GM12878 (cell line): ENCODE measurements at regions not wholly inside any gene's neighbourhood (a gene's known extent, or its start where the extent isn't known, plus 50 kb on each side); places are given as distances from the start of the nearest gene placed in this dataset.

Source experiments
- ATAC-seq: fragments of 200-7000 bp; cut with Tn5 transposase; 3 replicates; pipeline ENCODE4 v1.9.1; 2020; ENCODE audit warnings: mild to moderate bottlenecking, moderate library complexity
- BruUV-seq: library from RNA; stranded (reverse); fragments of 400-500 nt; replicated peaks from 2 replicates; lab custom pipeline; 2021; lab: Mats Ljungman, UMichigan
- CTCF ChIA-PET: fragments of 300-600 bp; sonication (Branson Sonifier 250); formaldehyde crosslinking; extraction: SDS; loops from one replicate; lab custom pipeline; 2021; ENCODE audit warnings: inconsistent platforms; lab: Yijun Ruan, JAX
- POLR2A ChIA-PET: fragments of 350-600 bp; formaldehyde crosslinking; extraction: SDS; loops from one replicate; lab custom pipeline; 2021; ENCODE audit warnings: inconsistent platforms; lab: Charles Lee
- RAD21 ChIA-PET: fragments of 300-600 bp; sonication (Branson Sonifier 250); formaldehyde crosslinking; loops from one replicate; lab custom pipeline; 2023; ENCODE audit warnings: antibody characterized with exemption; ENCODE audit not compliant: unreplicated experiment; lab: Charles Lee
- SMC1A ChIA-PET: fragments of 300-600 bp; sonication (Branson Sonifier 250); formaldehyde crosslinking; loops from one replicate; lab custom pipeline; 2023; ENCODE audit not compliant: unreplicated experiment, uncharacterized antibody; lab: Charles Lee
- DNase-seq: peaks from one replicate; pipeline ENCODE4 v3.0.0-alpha.2; 2011; ENCODE audit warnings: low read depth, low spot score
- FAIRE-seq: peaks from 3 replicates; lab custom pipeline; 2011; peaks lifted over from hg19 to GRCh38; lab: Jason Lieb, UNC
- H2AFZ ChIP-seq: 2 replicates; pipeline ENCODE4 v1.6.0; 2011; ENCODE audit warnings: low read depth, low read length, control low read depth; ENCODE audit not compliant: control insufficient read depth
- H3K27ac ChIP-seq: 2 replicates; pipeline ENCODE4 v1.5.1; 2011; ENCODE audit warnings: control low read depth; ENCODE audit not compliant: control insufficient read depth, insufficient read depth
- H3K27me3 ChIP-seq, 2 experiments: replicated peaks in 1 of 2; 2 replicates each; pipeline versions ENCODE4 v1.6.0 to v1.6.1; 2011; ENCODE audit warnings: low read length in 1 of 2; ENCODE audit not compliant: control insufficient read depth in 2 of 2, insufficient read depth in 2 of 2
- H3K36me3 ChIP-seq, 2 experiments: 2 replicates each; pipeline ENCODE4 v1.5.1; 2011; ENCODE audit warnings: low read length in 1 of 2; ENCODE audit not compliant: control insufficient read depth in 2 of 2, insufficient read depth in 2 of 2
- H3K4me1 ChIP-seq: 2 replicates; pipeline ENCODE4 v1.6.1; 2011; ENCODE audit warnings: mild to moderate bottlenecking, low read length, moderate library complexity, mixed read lengths; ENCODE audit not compliant: control insufficient read depth, insufficient read depth
- H3K4me2 ChIP-seq: 2 replicates; pipeline ENCODE4 v1.6.0; 2011; ENCODE audit warnings: control low read depth; ENCODE audit not compliant: control insufficient read depth, insufficient read depth
- H3K4me3 ChIP-seq: fragments of 200-600 bp; sonication (generic); 2 replicates; pipeline ENCODE4 v1.5.1; 2016
- H3K79me2 ChIP-seq: 2 replicates; pipeline ENCODE4 v1.6.0; 2011; ENCODE audit warnings: low read length; ENCODE audit not compliant: control insufficient read depth, insufficient read depth
- H3K9ac ChIP-seq: 2 replicates; pipeline ENCODE4 v1.8.0; 2011; ENCODE audit warnings: low read length, control low read depth, mixed read lengths; ENCODE audit not compliant: control insufficient read depth, insufficient read depth
- H3K9me3 ChIP-seq: replicated peaks from 3 replicates; pipeline ENCODE4 v1.5.1; 2011; ENCODE audit warnings: mild to moderate bottlenecking, low read length; ENCODE audit not compliant: control insufficient read depth, insufficient read depth
- H4K20me1 ChIP-seq: 2 replicates; pipeline ENCODE4 v1.6.0; 2011; ENCODE audit not compliant: control insufficient read depth, insufficient read depth
- BACH1 ChIP-seq: fragments of 450-650 bp; IDR thresholded peaks from 2 replicates; pipeline ENCODE4 v1.6.1; 2017; ENCODE audit warnings: mild to moderate bottlenecking, borderline replicate concordance
- BMI1 ChIP-seq: fragments of 450-650 bp; IDR thresholded peaks from 2 replicates; pipeline ENCODE4 v1.6.1; 2016; ENCODE audit warnings: mild to moderate bottlenecking, moderate library complexity, borderline replicate concordance
- CBFB ChIP-seq: IDR thresholded peaks from 2 replicates; pipeline ENCODE4 v1.6.1; 2016; ENCODE audit warnings: antibody characterized with exemption, low read depth
- CEBPB ChIP-seq, 2 experiments: fragments of 150-350 bp in 1 of 2; IDR thresholded peaks; 2 replicates each; pipeline ENCODE4 v1.6.1; 2012 to 2014; ENCODE audit warnings: low read depth in 2 of 2, low read length in 2 of 2, borderline replicate concordance in 1 of 2, inconsistent platforms in 1 of 2
- CHD4 ChIP-seq: fragments of 200-600 bp; sonication (generic); IDR thresholded peaks from 2 replicates; pipeline ENCODE4 v1.6.1; 2016; ENCODE audit warnings: mild to moderate bottlenecking
- CREB1 ChIP-seq: IDR thresholded peaks from 2 replicates; pipeline ENCODE4 v1.6.1; 2012; ENCODE audit warnings: low read depth, mild to moderate bottlenecking, inconsistent platforms
- HDAC6 ChIP-seq: fragments of 200-600 bp; sonication (generic); IDR thresholded peaks from one replicate; pipeline ENCODE4 v1.8.0; 2017; ENCODE audit warnings: antibody characterized with exemption; ENCODE audit not compliant: unreplicated experiment
- HDGF ChIP-seq: fragments of 450-650 bp; IDR thresholded peaks from 2 replicates; pipeline ENCODE4 v1.6.1; 2016; ENCODE audit warnings: antibody characterized with exemption
- IRF4 ChIP-seq: IDR thresholded peaks from 2 replicates; pipeline ENCODE4 v1.6.1; 2011; ENCODE audit warnings: low read depth, low read length
- KDM1A ChIP-seq: fragments of 200-600 bp; sonication (generic); IDR thresholded peaks from 2 replicates; pipeline ENCODE4 v1.6.1; 2016; ENCODE audit warnings: borderline replicate concordance
- RCOR1 ChIP-seq: conservative IDR thresholded peaks from 2 replicates; pipeline ENCODE4 v1.6.1; 2012; ENCODE audit warnings: low read depth, low read length, improper control_type of control experiment
- TCF3 ChIP-seq: IDR thresholded peaks from 2 replicates; pipeline ENCODE4 v1.6.1; 2012; ENCODE audit warnings: low read depth, mild to moderate bottlenecking, low read length, borderline replicate concordance; ENCODE audit not compliant: insufficient read depth
- WRNIP1 ChIP-seq: IDR thresholded peaks from 2 replicates; pipeline ENCODE4 v1.6.1; 2011; ENCODE audit warnings: low read depth, low read length, improper control_type of control experiment, borderline replicate concordance
- WGBS: methylation state at CpG from one replicate; pipeline ENCODE4 v1.1.6; 2016; ENCODE audit warnings: low lambda C conversion rate; ENCODE audit not compliant: insufficient replicate concordance, insufficient coverage; ENCODE audit errors: missing lambda C conversion rate; 5-methylcytosine and 5-hydroxymethylcytosine counted together
- in situ Hi-C: fragments of 300-500 bp; cut with MboI; formaldehyde crosslinking; loops from 9 replicates; pipeline ENCODE4 v1.14.3; 2018; ENCODE audit warnings: mixed read lengths
- intact Hi-C: fragments of 100-400 bp; cut with micrococcal nuclease; formaldehyde crosslinking; loops from one replicate; pipeline ENCODE4 v1.14.2; 2022; ENCODE audit not compliant: unreplicated experiment
- TF ChIP-seq, protein P1 (sequence below): IDR thresholded peaks from 2 replicates; pipeline ENCODE4 v1.6.1; 2011; ENCODE audit warnings: mild to moderate bottlenecking, low read depth, low read length, moderate library complexity; ENCODE audit not compliant: insufficient replicate concordance

DNA sequence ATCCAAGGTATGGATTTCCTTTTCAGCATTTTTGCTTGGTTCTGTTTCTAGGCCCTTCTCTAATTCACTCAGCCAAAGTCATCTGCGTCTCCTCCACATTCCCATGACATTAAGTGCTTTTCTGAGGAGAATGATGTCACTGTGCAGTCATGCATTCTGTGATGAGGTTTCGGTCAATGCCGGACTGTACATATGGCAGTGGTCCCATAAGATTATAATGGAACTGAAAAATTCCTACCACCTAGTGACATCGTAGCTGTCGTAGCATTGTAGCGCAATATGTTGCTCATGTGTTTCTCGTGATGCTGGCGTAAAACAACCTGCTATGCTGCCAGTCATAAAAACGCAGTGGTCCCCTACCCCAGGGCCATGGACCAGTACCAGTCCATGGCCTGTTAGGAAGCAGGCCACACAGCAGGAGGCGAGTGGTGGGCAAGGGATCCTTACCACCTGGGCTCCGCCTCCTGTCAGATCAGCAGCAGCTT is 63.4 kb upstream of the TNFRSF19 start (continued):
- TF ChIP-seq IRF4, result no peak
- TF ChIP-seq RCOR1, result no peak
- no peak for TF ChIP-seq HDGF
- TF ChIP-seq, protein P1, sequence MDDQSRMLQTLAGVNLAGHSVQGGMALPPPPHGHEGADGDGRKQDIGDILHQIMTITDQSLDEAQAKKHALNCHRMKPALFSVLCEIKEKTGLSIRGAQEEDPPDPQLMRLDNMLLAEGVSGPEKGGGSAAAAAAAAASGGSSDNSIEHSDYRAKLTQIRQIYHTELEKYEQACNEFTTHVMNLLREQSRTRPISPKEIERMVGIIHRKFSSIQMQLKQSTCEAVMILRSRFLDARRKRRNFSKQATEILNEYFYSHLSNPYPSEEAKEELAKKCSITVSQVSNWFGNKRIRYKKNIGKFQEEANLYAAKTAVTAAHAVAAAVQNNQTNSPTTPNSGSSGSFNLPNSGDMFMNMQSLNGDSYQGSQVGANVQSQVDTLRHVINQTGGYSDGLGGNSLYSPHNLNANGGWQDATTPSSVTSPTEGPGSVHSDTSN, result no peak
- TF ChIP-seq BACH1, result no peak
- no peak for TF ChIP-seq CBFB
- no peak for TF ChIP-seq KDM1A
- TF ChIP-seq WRNIP1, result no peak

DNA sequence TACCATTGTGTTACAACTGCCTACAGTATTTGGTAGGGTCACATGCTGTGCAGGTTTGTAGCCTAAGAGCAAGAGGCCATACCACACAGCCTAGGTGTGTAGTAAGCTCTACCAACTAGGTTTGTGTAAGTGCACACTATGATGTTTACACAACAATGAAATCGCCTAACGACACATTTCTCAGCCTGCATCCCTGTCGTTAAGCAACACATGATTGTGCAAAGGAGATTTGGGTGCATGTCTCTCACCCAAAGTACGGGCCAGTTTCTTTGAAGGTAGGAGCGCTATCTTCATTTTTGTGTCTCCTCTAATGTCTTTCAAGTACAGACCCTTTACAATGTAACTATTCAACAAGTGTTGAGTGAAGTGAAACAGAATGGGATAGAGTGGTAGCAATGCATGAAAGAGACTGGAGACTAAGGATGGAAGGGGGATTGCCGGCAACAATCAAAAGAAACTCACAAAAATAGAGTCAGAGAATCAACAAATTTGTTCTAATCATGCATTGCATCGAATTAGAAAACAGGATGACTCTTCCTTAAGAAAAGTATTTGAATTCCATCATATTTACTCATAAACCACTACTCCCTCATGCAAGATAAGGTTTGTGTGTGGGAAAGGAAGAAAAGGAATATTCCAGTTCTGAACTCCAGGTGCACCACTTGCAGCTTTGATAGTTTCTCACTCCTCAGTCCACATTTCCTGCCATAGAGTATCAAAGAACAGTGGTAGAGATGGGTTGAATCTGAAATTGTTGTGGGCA is 60.2 kb upstream of the TNFRSF19 start:
- FAIRE-seq (no peak), DNase-seq (no peak), ATAC-seq (no peak)
- Histone ChIP-seq H3K4me1 (peaks cover 14% of the 10 kb centered on the region), H3K36me3 (no peaks in the 10 kb centered on the region), H3K27me3 (no peaks in the 10 kb centered on the region; a peak in 1 of 4 replicates), H3K4me3 (no peak overlapping the region), H3K27ac (no peak overlapping the region; the same call in 1 of the 2 replicates), H3K4me2 (no peak overlapping the region), H3K79me2 (no peaks in the 10 kb centered on the region), H4K20me1 (no peaks in the 10 kb centered on the region), H3K9ac (no peak overlapping the region), H2AFZ (no peak overlapping the region), H3K9me3 (no peaks in the 10 kb centered on the region)
- ChIA-PET RAD21 (no interaction called here), POLR2A (no interaction called here), SMC1A (no interaction called here), CTCF (interaction anchor here (0.9 kb wide), 1 partner anchor 361 kb away, joined by 3 read pairs; no protein-coding TSS in a partner anchor)
- no TSS peak for BruUV-seq
- intact Hi-C loops, result loop anchor here (2.0 to 5.0 kb wide), 2 partner anchors 57 to 197 kb away; no protein-coding TSS in a partner anchor
- in situ Hi-C loops, result loop anchor here (5.0 kb wide), 1 partner anchor 57 kb away; no protein-coding TSS in a partner anchor
- TF ChIP-seq TCF3, result no peak
- no peak for TF ChIP-seq CREB1
- TF ChIP-seq HDAC6, result no peak
- TF ChIP-seq CHD4, result no peak
- TF ChIP-seq BMI1, result no peak
- TF ChIP-seq CEBPB (IDR thresholded peaks at IDR 0.05; ENCODE audit: borderline replicate concordance in 1 of 2, low read depth in 2 of 2, low read length in 2 of 2), result no peak
- 52% methylated on average over 7 of the region's 7 CpGs for whole genome bisulfite sequencing
